HG03175 (cell line): ENCODE measurements at regions not wholly inside any gene's neighbourhood (a gene's known extent, or its start where the extent isn't known, plus 50 kb on each side); places are given as distances from the start of the nearest gene placed in this dataset.

Experiments
- ATAC-seq: cut with Tn5 transposase; IDR thresholded peaks from one replicate; pipeline ENCODE4 v1.9.1; 2021; ENCODE audit warnings: mild to moderate bottlenecking, moderate library complexity; ENCODE audit not compliant: unreplicated experiment

- ATAC-seq: no peak
Measured at GRCh38 chr6:105917038-105917695, 169.0 kb upstream of the PRDM1 start.

- no peak for ATAC-seq
Measured at GRCh38 chr6:105911106-105911629, 175.0 kb upstream of the PRDM1 start.

DNA sequence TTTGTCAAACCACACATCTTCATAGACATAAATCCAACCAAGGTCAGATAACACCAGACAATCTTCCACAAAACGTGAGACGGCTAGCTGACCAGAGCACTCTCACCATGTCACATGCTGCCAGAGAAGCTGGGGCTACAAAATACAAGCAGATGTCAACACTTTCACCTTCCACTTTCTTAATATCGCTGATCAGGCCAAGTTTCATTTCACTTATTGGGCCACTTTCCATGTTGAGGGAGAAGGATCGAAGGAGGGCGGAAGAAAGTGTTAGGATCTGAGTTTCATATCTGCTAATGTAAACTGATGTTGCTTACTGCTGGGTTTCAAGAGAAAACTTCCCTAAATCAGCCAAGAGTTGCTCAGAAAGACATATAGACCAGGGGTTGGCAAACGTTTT is 177.0 kb upstream of the PRDM1 start:
- ATAC-seq: no peak

- no peak for ATAC-seq
Measured at GRCh38 chr6:105907991-105908390, 178.1 kb upstream of the PRDM1 start.

DNA sequence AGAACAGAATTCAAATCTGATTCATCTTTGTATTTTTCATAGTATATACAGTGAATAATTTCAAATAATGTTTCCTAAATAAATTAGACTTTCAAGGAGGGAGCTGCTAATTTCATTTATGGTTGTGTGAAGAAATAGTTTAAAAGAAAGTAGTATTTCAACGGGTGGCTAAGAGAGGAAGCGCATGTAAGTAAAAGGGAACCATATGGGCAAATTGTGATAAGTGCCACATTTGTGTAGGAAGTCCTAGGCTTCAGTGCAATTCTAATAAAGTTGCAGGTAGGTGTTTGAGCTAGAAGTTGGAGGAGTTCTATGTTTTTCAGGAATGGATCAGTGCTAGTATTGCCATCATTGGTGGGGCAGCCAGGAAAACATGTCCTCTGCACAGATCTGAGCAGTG is 178.8 kb upstream of the PRDM1 start:
- ATAC-seq: no peak

GRCh38 chr6:105902401-105903031 is 183.6 kb upstream of the PRDM1 start:
- ATAC-seq: no peak

DNA sequence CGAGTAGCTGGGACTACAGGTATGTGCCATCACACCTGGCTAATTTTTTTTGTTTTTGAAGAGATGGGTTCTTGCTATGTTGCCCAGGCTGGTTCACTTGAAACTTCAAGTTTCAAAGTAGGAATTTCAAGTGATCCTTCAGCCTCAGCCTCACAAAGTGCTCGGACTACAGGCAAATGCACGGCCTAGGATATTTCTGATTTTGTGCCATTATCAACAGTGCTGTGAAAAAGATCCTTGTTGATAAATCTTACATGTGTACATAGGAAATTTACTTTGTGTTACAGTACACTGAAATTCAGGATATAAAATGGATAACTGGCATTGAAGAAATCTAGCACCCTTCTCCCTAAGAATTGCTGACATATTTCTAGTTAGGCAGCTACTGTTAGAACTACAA is 184.6 kb upstream of the PRDM1 start:
- ATAC-seq: no peak

DNA sequence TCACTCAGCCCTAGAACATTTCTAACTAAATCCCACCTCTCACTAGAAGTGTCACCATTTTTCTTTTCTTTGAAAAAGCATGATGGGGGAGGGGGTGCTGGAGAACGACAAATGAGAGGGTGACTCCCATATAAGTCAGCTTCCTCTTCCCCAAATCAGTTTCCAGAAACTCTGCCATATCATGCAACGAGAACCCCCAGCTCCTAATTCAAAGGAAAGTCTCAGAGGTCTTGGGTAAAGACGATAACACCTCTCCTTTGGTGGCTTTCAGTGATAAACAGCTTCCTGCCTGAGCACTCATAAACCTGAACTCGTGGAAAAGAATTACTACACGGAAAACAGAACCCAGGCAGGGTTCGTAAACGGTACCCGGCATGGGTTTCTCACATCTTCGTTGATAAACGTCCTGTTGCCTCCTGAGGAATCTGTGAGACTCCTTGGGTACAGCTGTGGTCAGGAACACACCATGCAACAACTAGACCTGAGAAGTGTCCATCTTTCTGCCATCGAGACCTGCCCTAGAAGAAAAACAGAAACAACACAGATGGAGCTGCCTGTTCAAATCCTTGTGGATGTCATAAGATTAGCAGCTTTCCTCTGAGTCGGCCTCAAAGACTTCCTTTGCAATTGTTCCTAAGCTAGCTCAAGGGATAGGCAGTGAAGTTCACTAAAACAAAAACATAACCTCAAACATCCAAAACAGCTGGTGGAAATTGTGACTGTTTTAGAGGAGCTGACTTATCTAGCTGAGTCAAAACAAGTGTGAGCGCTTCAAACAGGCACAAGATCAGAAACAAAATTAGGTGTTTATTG is 185.8 kb upstream of the PRDM1 start:
- ATAC-seq: no peak

DNA sequence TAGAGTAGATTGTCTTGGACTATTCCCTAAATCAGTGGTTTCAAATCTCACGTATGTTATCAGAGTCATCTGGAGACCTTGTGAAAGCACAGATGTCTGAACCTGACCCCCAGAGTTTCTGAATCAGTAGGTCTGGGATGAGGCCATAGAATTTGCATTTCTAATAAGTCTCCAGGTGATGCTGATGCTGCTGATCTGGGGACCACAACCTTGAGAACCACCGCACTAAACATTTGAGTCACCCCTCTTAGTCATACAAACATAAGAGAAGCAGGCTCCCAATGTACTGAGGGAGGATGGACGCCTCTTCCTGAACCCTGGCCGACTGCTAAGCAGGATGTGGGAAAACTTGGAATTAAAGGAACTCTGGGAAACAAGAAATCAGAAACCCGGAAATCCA is 187.8 kb upstream of the PRDM1 start:
- peak; percentile 77 for ATAC-seq

DNA sequence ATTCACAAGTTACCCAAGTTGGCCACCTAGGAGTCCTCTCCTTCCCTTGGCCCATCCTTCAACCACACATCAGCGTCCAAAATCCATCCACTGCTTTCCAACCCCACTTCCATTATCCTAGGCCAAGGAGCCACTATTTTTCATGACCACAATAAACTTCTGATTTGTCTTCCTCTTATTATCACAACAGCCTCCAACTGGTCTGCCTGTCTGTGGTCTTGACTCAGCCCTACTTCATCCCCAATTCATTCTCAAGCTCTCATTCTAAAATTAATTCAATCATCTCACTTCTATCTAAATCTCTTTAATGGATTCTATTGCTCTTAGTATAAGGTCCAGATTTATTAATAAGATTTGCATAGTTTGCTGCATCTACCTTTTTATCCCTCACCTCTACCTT is 189.0 kb upstream of the PRDM1 start:
- no peak for ATAC-seq

GRCh38 chr6:105896821-105897095 is 189.4 kb upstream of the PRDM1 start:
- no peak for ATAC-seq

- ATAC-seq: no peak
Measured at GRCh38 chr6:105896052-105896820, 189.9 kb upstream of the PRDM1 start.

DNA sequence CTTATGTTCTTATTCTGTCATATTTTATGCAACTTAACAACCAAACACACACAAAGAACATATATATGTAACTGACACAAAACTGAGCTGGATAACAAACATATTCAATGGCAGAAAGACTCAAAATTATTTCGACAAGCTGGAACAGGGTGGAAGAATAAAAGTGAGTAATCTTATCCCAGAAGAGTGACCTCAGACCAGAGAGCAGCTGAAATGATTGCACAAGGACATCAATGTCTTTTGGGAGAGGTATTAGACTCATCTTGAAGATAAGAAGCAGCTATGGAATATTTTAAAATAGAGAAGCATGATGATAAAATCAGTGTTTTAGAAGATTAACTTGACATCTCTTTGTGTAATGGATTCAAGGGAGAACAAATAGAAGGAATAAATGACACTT is 191.6 kb upstream of the PRDM1 start:
- ATAC-seq: no peak

GRCh38 chr6:105893741-105894140 is 192.4 kb upstream of the PRDM1 start:
- ATAC-seq: no peak

- peak; percentile 91 for ATAC-seq
Measured at GRCh38 chr6:105892577-105893262, 193.4 kb upstream of the PRDM1 start.

DNA sequence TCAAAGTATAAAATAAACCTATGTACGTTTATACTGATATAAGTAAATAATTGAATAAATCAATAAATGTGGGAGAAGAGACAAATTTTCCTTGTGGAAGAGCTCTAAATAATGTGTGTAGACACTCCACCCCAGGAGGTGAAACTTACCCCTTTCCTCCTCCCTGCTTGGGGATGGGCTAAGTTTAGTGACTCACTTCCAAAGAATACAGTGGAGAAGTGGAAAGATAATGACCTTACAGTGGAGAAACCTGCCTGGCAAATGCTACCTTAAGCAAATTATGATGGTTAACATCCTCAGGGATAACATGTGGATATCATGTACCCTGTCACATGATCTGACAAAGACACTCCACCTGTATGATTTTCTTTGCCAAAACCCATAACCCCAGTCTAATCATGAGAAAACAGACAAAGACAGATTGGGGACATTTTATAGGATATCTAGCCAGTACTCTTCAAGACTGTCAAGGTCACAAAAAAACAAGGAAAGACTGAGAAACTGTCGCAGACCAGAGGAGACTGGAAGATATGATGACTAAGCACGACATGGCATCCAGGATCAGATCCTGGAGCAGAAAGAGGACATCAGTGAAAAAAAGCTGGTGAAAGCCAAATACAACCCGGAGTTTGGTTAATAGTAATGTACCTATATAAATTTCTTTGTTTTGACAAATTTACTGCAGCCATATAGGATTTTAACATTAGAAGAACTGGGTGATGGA is 195.5 kb upstream of the PRDM1 start:
- ATAC-seq: no peak

GRCh38 chr6:105889902-105890301 is 196.2 kb upstream of the PRDM1 start:
- ATAC-seq: no peak

DNA sequence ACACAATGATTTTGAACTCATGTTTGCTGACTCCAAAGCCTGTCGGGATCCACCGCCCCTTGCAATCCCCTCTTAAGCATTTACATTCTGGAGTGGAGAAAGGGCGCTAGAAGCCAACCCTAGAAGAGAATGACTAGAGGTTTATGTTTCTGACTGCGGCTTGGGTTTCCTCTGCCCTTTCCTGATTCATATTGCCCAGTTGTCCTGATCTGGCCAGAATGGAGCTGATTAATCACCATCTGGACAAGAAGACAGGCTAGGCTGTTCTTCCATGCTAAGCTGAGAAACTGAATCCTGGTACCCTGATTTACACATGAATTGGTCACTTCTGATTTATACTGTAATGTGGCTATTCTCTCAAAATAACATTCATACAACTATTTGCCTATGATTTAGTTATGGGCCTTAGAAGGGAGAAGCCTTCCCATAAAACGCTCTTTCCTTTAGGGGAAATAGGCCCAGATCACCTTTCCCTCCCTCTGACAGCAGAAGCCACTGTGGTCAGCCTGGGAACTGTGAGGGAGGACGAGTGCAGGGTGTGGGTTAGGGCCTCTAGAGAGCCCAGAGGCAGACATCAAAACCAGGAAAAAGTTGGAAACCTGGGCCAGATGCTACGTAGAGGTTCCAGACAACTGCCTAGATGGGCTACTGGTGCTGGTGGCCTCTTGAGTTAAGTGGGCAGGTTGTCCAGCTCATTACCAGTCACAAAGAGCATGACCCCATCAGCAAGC is 199.2 kb upstream of the PRDM1 start:
- ATAC-seq: no peak

DNA sequence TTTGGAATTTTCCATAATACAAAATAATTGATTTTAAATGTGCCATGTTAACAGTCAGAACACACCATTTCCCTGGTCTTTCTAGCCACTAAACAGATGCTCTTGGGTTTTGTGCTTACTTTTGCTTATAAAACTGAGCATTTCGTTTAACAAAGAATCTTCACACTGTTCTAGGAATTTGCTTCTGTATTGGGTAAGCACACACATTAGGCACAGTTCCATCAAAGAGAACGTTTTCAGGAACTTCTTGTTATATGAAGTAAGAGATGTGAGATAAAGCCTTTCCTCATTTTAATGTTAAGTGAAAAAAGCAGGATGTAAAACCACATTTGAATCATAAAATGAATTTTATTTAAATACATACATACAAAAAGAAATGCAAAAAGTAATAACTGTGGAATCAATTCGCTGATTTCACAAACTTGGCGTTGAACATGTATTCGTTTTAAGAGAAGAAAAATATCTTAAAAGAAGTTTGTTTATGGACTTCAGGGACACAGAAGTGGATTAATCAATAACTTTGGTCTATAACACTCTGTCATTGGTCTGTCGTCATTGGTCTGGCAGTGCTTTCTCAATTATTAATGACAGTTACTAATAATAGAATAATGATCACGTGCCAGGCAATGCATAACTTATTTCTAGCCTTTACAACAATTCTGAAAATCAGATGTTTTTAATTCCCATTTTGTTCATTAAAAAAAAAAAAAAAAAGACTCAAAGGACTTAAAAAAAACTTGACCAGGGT is 199.9 kb upstream of the PRDM1 start:
- ATAC-seq: no peak
